ENCODE measurements at regions not wholly inside any gene's neighbourhood (a gene's known extent, or its start where the extent isn't known, plus 50 kb on each side); places are given as distances from the start of the nearest gene placed in this dataset.
"Not testable (repeated sequence)": the region's sequence is repeated elsewhere in the genome, so short reads cannot be mapped to it uniquely, and the experiment has no call there.

DNA sequence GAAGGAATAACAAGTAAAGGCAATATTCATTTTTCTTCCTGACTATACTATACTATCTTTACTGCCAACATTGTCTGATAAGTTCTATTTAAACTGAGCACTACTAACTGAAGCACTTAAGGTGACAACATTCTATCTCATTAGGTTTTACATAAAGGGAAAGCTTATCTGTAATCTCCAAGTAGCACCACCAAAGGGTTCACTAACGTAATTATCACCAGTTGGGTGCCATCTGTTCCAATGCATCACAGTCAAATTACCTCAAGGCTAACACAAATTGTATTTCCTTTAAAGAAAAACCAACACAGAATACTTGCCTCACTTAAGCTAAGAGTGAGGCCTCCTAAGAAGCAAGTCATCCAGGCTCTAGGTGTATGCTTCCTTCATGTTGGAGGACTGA, 453.8 kb downstream of the RAP2B start:
- no peak for DNase-seq (ENCODE audit: low read depth)

DNA sequence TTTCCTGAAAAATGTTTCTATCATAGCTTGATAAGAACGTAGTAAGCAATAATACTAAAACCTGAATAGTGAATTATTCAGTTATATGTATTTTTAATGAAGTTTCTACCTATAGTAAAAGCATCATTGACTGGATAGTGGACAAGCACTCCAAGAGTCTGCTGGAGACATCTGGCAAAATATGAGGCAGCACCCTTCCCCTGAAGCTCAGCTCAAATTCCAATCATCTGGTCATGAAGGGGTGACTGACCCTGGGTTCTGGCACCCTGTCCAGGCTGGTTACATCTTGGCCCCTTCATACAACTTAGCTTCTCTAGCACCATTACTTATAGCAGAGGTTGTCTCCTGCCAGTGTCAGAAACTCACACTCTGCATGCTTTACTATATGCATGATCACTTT, 455.4 kb downstream of the RAP2B start:
- DNase-seq (ENCODE audit: low read depth), result no peak

DNA sequence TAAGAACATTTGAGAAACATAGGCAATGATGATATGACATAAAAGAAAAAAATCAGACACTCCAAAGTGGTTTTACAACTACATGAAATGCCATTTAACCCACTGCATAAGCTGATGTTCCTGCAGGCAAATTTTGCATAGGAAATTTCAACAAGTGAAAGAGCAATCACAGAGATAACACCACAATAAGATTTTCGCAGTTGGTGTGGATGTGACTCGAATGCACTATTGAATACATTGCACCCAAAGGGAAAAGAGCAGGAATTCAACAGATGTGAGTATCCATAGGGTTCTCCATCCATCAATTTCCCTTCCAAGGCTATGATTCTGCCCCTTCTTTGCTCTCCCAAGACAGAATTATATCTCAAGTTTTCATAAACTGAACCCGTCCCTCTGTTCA, 456.1 kb downstream of the RAP2B start:
- no peak for DNase-seq (ENCODE audit: low read depth)

DNA sequence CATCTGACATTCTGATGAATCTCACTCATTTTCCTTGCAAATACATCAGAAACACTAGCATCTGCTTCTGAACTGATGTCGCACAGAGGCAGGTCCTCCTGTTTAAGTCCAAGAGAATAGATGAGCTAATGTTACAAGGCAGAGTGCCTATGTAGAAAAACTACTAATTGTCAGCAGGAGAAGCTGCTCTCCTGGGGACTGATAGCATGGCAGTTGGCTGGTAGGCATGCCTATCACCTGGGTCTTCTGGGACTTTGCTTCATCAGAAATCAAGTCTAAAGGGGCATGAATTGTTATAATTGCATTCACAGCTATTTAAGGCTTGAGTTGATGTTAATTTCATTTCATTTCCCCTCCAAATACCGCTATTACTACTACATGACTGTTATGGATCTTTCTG, 457.2 kb downstream of the RAP2B start:
- no peak for DNase-seq (ENCODE audit: low read depth)

DNA sequence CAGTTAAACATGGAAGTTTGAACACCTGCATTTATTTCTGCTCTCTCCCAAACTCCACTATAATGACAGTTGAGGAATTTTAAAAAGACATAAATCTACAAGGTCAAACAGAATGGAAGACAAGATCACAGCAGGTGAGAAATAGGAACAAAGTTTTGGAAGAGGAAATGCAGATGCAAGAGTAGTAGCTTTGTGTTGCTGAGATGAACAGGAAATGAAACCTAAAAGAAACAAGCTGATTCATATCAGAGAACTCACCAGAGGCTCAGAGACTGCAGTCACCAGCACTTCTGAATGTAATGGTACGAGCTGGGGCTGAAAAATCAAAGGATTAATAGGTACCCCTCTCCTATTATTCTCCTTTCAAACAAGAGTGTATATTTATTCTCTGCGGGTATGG, 459.9 kb downstream of the RAP2B start:
- DNase-seq (ENCODE audit: low read depth), result no peak

DNA sequence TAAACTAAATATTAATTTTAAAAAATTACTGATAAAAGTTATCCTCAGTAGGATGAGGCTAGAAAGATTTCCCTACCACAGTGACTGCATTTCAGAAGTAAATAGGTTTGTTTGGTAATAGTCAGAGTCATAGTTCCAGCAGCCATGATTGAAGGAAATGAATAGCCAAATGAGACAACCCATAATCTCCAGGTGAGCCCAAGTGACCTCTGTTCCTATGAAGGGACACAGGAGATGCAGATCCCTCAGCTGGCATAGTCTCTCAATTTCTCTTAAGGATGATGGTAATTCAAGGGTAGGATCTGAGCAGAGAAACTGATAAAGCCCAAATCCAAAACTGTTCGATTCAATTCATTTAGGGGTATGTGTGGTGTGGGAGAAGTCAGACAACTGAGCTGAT, 461.8 kb downstream of the RAP2B start:
- DNase-seq (ENCODE audit: low read depth), result no peak

DNA sequence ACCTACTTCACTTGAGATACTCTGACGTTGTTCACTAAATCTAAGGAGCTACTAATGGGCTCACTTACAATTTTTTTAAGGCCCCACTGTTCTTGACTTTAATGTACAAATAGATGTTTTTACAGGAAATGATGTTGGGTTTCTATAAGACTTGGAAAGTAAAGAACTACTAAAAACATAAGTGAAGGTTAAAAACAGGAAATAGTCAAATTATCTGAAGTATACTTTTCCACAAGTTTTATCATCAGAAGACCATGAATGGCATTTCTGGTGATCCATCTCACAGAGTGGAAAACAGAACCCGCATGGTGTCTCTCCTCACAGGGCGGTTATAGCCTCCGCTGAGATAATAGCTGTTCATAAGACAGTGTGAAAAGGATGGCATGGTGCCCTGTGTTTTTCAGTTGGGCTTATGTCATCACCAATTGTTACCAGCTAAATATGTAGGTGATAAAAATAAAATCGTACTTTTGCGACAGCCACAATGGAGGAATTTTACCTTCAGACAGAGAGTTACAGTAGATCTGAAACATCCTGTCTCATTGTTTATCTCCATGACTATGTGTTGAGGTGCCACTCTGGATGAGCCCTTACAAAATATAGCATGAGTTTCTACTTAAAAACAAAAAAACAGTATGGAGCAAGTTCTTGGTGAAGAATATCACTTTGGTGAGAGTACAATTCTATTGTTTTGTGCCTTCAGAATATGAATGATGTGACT, 462.4 kb downstream of the RAP2B start:
- no peak for DNase-seq (ENCODE audit: low read depth)

DNA sequence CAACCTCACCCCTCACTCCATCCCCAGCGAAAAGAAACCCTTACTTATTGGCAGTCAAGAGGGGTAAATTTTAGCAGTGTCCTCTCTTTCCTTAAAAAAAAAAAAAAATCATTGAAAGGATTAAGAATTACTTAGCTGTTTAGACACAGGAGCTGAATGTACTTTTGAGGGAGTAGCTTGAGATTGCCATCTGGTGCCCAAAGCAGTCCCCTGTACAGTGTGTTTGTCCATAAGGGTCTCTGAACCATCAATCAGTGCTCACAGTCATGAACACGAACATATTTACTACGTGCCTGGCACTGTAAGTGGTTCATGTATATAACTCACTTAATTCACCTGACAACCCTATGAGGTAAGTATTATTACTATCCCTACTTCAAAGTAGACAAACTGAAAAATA, 463.5 kb downstream of the RAP2B start:
- no peak for DNase-seq (ENCODE audit: low read depth)

DNA sequence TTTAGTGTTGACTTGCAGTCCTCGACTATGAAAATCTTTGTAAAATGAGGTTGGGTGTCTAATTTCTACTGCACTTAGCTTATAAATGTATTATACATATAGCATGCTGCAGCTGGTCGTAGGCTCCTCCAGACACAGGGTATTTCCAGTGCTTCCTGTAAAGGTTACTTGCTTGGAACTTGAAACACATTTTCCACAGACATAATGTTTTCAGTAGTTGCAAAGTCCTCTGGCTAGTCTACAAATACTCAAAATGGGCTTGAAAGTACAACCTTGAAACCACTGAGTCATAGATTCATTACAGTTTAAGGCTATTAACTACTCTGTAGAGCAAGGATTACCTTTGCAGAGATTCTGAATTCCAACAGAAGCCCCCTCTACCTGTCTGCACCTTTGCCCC, 464.1 kb downstream of the RAP2B start:
- DNase-seq (ENCODE audit: low read depth), result no peak

DNA sequence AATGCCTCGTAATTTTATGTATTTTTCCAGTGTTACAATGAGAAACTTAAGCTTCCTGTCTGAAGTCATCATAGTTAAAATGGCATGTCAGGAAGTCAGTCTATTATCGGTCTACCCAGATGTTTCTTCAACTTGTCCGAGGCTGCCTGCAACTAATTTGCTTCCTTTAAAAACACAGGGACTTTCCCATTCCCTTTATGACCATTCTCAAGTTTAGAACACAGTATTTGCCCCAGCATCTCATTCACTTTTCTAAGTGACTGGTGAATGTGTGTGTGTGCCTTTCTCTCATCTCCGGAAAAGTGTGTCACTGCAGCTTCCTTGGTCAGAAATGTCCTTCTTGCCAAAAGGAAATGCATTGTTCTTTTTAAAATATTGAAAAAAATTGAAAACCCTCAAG, 466.6 kb downstream of the RAP2B start:
- no peak for DNase-seq (ENCODE audit: low read depth)

DNA sequence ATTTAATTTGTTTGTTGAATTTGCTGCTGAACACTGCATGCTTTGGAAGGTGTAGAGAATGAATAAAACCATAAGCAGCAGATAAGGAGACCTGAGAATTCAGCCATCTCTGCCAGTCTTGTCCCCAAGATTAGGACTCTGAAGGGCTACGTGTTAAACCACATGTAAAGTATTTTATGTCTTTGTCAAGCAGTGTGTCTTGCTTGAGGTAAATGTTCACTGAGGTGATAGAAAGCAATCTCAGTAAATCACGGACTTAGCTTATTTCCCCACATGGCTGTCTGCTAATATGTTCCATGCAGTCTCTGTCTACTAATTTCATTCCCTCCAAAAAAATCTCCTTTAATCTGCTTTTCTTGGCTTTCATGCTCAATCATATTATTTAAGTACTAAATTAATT, 467.1 kb downstream of the RAP2B start:
- DNase-seq (ENCODE audit: low read depth), result no peak

DNA sequence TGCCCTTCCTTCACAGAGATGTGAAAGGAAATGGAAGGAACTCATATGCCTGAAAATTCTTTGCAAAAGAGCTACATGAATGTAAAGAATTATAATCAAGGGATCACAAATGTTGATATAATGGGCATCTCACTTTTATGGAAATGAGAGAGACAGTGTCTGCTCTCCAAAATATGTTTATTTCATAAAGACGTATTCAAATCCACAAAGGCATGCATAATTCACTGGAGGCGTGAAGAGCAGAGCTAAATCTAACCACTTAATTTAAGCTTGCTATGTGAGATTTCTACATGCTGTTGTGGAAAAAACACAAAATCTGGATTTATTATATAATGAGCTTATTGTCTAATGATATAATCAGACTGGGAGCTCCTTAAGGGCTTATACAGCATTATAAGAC, 469.1 kb downstream of the RAP2B start:
- no peak for DNase-seq (ENCODE audit: low read depth)

DNA sequence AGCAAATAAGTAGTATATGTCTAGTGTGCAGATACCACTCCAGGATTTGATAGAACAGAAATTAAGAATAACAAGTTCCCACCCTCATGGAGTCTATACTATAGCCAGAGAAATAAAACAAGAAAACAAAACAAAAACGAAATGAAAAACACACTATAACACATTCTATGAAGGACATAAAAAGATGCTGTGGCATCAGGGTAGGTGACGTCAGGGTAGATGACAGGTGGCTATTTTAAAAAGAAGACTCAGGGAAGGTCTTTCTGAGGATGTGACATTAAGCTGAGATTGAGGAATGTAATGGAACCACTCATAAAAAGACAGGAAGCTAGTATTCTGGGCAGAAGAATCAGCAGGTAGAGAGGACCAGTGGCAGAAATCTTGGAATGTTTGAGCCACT, 469.6 kb downstream of the RAP2B start:
- no peak for DNase-seq (ENCODE audit: low read depth)

DNA sequence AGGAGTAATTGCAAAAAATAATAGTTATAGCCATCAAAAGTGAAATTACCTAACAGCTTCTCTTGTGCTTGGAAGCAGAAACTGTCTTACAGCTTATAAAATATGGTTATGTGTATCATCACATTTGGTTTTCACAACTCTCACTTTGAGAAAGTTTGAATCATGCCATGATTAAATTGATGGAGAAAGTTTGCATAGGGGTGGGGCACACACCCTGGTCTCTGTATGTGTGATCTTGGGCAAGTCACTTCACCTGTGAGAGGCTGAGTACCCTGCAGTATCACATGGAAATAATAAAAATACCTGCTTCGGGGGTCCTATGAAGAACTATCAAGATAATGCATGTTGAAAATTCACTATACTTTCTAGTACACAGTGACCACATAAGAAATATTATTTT, 471.4 kb downstream of the RAP2B start:
- no peak for DNase-seq (ENCODE audit: low read depth)

DNA sequence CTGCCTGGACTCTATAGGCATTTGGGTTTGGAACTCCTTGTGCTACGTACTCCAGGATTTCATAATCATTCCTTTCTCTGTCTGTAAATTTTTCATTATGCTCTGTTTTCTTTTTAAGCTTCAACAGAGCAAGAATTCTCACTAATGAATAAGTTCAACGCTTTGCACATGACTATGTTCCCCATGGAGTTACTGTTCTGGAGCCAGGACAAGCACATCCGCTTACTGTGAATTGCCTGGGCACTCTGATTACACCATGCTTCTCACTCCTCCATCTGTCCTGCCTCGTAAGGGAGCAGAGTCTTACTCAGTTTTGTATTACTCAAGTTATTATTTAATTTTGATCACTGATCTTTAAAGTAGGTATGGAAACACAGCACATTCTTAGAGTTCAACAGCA, 472.7 kb downstream of the RAP2B start:
- DNase-seq (ENCODE audit: low read depth), result no peak

DNA sequence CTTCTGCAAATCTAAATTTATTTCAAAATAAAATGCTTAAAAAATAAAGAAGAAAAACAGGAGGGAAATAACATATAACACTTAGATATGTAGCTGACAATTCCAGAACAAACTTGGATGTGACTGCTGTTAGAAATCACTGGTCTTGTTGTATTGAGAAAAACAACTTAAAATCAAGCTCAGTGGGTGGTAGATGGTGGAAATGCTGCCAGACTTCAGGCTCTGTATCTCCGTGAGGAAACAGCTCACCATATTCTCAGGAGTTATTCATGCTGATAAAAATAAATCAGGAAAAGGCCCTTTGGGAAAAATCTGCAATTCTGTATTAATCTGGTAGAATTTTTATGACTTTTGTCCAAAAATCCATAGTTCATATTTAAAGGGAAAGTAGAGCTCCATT, 477.6 kb downstream of the RAP2B start:
- DNase-seq (ENCODE audit: low read depth), result no peak

DNA sequence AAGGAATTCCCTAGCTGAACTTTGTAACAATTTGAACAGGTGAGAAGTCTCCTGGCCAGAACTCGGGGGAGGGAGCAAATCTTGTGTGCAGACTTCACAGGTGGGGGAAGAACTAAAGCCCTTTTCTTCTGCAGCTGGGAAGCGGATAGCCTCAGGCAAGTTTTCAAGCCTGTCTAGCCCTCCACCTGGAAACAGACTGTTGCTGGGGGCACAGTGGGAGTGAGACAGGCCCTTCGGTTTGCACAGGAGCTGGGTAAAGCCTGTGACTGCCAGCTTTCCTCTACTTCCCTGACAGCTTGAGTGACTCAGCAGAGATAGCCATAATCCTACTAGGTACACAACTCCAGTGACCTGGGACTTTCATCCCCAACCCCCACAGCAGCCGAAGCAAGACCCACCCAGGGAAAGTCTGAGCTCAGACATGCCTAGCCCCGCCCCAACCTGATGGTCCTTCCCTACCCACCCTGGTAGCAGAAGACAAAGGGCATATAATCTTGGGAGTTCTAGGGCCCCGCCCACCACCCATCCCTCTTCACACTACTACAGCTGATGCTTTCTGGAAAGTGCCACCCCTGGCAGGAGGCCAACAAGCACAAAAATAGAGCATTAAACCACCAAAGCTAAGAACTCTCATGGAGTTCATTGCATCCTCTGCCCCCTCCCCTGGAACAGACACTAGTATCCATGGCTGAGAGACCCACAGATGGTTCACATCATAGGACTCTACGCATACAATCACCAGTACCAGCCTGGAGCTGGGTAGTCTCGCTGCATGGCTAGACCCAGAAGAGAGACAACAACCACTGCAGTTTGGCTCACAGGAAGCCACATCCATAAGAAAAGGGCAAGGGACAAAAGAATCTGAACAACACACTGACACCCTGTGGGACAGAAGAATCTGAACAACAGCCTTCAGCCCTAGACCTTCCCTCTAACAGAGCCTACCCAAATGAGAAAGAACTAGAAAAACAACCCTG, 479.0 kb downstream of the RAP2B start:
- DNase-seq (ENCODE audit: low read depth), result no peak

DNA sequence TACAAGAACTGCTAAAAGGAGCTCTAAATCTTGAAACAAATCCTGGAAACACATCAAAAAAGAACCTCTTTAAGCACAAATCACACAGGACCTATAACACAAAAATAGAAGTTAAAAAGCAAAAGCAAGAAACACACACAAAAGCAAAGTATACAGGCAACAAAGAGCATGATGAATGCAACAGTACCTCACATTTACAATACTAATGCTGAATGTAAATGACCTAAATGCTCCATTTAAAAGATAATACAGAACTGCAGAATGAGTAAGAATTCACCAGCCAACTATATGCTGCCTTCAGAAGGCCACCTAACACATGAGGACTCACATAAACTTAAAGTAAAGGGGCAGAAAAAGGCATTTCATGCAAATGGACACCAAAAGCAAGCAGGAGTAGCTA, 478.6 kb upstream of the ARHGEF26 start:
- not testable (repeated sequence) for DNase-seq (ENCODE audit: low read depth)

DNA sequence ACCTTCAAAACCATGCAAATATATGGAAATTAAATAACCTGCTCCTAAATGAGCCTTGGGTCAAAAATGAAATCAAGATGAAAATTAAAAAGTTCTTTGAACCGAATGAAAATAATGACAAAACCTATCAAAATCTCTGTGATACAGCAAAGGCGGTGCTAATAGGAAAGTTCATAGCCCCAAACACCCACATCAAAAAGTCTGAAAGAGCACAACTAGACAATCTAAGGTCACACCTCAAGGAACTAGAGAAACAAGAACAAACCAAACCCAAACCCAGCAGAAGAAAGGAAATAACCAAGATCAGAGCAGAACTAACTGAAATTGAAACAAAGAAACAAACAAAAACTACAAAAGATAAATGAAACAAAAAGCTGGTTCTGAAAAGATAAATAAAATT, 477.7 kb upstream of the ARHGEF26 start:
- DNase-seq (ENCODE audit: low read depth), result not testable (repeated sequence)

DNA sequence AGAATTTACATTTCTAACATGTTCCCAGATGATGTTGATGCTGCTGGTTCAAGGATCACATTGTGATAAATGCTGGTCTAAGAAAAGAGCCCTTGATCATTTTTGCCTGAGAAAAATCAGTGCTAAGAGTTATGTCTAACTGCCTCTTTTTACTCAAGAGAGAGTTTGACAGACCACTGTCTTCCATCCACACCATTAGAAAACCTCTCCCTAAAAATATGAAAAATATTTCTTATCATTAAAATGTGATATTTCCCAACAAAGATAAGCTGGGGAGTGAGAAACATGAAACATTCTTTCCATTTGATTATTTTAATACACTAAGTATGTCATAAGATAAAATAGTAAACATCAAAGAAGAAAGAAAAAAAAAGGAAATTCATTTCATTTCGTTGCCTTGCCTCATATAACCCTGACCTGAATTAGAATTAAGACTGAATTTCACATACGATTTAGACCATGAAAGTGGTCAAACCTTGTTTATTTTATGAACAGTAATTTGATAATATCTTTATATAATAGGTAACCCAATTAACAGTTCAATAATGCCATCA, 471.8 kb upstream of the ARHGEF26 start:
- DNase-seq (ENCODE audit: low read depth), result no peak

DNA sequence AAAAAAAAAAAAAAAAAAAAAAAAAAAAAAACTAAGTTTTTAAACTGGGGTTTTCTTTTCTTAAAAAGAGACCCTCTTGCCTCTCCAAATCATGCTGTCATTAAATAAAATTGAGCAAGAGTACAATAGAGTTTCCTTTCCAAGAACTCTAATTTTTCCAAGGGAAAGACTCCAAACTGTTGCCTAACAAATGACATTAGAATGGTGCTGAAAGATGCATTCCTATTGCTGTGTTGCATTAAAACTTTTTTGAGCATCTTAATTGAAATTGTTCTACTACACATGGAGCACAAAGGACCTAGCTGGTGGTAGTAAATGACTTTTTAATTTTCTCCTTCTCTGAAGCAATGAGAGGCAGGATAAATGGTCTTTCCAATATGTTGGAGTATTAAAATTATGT, 469.1 kb upstream of the ARHGEF26 start:
- DNase-seq (ENCODE audit: low read depth), result no peak

DNA sequence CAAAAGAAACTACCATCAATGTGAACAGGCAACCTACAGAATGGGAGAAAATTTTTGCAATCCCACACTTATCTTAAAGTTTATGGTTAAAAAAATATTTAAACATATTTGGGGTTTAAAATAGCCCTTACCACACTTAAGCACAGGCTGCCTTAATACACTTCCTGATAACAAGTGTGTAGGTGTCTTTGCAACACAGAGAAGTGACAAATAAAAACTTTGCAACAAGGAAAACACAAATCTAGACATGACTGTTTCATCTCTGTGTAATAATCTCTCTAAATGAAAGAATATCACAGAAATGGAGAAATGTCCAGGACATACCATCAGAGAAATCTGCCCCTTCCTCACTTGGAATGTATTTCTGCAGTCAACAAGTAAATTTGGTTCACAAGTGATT, 464.1 kb upstream of the ARHGEF26 start:
- no peak for DNase-seq (ENCODE audit: low read depth)

DNA sequence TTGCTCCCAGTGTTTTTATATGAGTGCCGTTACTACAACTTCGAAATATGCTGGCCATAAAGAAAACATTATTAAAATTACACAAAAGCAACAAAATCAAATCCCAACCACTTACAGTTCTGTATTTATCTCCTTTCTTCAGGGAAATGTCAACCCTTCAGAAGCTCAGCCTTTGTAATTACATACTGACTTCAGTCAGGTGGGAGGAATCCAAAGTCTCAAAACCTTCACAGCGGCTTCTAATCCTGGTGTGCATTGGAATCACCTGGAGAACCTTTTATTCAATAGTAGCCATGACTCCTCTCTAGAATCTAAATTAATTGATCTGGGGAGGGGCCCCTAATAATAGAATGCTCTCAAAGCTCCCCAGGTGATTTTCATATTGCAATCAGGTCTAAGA, 463.7 kb upstream of the ARHGEF26 start:
- DNase-seq (ENCODE audit: low read depth), result no peak
